Epithelial cell of esophagus (primary cell): ENCODE measurements at regions not wholly inside any gene's neighbourhood (a gene's known extent, or its start where the extent isn't known, plus 50 kb on each side); places are given as distances from the start of the nearest gene placed in this dataset.

Experiments used
- DNase-seq: peaks from one replicate; pipeline ENCODE4 v3.0.0; 2010; ENCODE audit warnings: low read depth
- H3K4me3 ChIP-seq: 2 replicates; pipeline ENCODE4 v1.5.1; 2011; ENCODE audit warnings: mild to moderate bottlenecking, low read length, control low read depth
- TF ChIP-seq, protein P1 (sequence below): IDR thresholded peaks from 2 replicates; pipeline ENCODE4 v1.5.1; 2011; ENCODE audit warnings: low read depth, mild to moderate bottlenecking, low read length, control low read depth, inconsistent platforms; ENCODE audit not compliant: insufficient read depth; ENCODE audit errors: missing control alignments

DNA sequence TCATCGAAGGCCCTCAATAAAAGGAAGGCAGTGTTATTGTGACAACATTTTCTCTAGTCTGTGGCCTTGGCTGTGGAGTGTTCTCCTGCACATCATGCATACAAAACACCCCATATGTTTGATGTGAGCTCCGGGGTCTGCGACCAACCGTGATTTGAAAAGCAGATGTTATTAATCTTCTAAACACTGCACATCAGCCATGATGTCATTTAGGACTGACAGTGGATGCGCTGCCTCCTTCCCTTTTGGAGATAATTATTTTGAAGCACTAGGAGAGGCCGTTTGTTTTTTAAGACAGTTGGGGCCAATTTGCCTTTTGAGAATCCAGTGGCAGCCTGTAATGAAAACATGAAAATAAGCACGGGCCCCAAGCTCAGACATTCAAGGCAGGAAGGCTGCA is 1041.6 kb downstream of the BCL11B start:
- TF ChIP-seq, protein P1, sequence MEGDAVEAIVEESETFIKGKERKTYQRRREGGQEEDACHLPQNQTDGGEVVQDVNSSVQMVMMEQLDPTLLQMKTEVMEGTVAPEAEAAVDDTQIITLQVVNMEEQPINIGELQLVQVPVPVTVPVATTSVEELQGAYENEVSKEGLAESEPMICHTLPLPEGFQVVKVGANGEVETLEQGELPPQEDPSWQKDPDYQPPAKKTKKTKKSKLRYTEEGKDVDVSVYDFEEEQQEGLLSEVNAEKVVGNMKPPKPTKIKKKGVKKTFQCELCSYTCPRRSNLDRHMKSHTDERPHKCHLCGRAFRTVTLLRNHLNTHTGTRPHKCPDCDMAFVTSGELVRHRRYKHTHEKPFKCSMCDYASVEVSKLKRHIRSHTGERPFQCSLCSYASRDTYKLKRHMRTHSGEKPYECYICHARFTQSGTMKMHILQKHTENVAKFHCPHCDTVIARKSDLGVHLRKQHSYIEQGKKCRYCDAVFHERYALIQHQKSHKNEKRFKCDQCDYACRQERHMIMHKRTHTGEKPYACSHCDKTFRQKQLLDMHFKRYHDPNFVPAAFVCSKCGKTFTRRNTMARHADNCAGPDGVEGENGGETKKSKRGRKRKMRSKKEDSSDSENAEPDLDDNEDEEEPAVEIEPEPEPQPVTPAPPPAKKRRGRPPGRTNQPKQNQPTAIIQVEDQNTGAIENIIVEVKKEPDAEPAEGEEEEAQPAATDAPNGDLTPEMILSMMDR = no peak
- no peak overlapping the region for H3K4me3 ChIP-seq
- no peak for DNase-seq

DNA sequence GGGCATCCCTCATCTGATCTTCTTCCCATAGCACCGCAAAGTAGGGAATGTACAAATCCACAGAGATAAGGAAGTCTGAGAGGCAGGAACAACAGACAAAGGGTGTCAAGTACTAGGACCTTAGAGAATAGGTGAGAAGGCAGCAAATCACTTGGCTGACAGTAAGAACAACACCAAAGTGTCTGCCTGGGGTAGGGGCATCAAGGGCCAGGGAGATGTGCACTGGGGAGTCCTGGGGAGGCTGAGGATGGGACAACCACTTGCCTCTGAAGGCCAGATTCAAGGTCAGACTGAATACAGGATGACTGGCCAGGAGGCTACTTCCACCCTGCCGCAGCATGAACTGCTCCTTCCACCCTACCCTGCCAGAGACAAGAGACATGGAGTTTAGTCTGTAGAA is 1040.8 kb downstream of the BCL11B start:
- no peak overlapping the region for H3K4me3 ChIP-seq
- no peak for DNase-seq
- TF ChIP-seq, protein P1 = no peak

DNA sequence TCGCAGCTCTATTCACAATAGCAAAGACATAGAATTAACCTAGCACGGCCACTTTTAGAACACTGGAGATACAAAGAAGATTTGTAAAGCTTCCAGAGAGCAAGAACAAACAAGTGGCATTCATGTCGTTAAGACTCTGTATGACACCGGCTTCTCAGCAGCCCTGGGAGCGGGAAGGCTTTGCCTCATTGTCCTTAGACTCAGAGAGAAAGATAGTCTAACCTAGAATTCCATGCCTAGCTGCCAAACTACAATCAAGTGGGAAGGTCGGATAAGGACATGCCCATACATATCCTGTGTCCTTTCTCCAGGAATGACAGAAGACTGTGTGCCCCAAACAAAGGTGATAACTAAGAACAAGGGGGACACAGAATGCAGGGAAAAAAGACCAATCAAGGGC is 1038.3 kb downstream of the BCL11B start:
- TF ChIP-seq, protein P1 = no peak
- peak; percentile 56 for DNase-seq
- no peak overlapping the region for H3K4me3 ChIP-seq

DNA sequence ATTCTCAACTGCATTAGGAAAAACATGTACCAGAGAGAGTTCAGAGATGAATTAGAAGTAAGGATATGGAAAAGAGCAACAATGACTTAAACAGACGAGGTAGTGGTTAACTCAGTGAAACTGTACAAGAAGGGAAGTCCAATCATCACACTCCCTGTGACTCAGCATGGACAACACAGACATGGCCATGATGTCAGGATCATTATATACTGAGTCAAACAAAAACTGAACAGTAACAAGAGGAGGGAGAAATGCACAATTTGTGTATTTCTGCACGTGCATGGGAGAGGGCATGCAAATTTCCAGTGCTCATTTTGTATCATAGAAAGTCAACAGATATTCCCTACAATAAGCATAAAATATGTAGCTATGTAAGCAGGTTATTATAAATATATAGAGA is 1037.8 kb downstream of the BCL11B start:
- TF ChIP-seq, protein P1 = no peak
- H3K4me3 ChIP-seq = no peak overlapping the region
- DNase-seq = peak; percentile 89

DNA sequence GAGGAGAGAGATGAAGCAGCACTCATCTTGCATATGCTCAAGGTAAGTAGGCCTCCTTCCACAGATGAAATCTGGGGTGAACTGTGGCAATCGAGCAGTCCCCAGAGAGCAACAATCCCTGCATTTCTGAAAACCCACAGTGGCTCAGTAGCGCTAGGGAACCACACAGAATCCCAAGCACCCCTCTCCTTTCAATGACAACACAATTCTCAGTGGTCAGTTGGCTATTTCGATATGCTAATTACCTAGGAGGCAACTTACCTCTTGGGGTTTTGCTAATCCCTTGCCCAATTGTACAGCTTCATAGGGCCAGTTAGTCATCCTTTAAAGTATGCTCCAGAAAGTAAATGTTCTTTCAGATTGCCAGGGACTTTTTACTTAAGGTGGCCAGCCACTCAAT is 1035.7 kb downstream of the BCL11B start:
- TF ChIP-seq, protein P1 = no peak
- H3K4me3 ChIP-seq = no peak overlapping the region
- DNase-seq = no peak

DNA sequence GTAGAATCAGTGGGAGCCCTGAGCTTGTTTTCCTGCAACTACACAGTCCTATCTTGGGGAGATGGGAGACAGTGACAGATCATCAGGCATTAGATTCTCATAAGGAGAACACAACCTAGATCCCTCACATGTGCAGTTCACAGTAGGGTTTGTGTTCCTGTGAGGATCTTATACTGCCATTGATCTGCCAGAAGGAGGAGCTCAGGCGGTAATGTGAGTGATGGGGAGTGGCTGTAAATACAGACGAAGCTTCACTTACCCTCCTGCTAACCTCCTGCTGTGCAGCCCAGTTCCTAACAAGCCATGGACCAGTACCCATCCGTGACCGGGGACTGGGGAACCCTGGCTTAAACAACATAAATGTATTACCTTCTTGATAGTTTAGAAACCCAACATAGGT is 1034.1 kb downstream of the BCL11B start:
- TF ChIP-seq, protein P1 = no peak
- no peak overlapping the region for H3K4me3 ChIP-seq

DNA sequence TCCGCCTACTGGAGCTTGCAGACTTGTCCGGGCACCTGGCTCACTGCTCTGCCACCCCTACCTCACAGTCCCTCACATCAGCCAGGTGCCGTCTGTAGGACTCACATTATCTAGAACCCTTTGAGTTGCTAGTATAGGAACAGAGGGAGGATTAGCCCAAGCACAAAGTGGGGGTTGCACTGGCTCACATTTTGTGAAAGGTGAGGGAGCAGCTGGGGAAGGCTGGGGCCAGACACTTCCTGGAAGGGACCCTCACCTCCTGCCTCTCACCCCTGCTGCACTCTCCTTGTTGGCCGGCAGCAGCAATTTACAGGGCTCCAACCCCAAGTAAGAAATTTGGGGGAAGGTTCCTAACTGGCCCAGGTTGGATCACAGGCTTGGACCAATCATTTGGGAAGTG is 1031.6 kb downstream of the BCL11B start:
- DNase-seq = no peak
- H3K4me3 ChIP-seq = no peak overlapping the region
- TF ChIP-seq, protein P1 = no peak

More for the DNA sequence above, 1034.1 kb downstream of the BCL11B start:
- DNase-seq = no peak
